KG1 (cell line): ENCODE measurements at regions not wholly inside any gene's neighbourhood (a gene's known extent, or its start where the extent isn't known, plus 50 kb on each side); places are given as distances from the start of the nearest gene placed in this dataset.

Experiments used
- DNase-seq: peaks from one replicate; lab custom pipeline; 2025; lab: John Stamatoyannopoulos, UW

DNA sequence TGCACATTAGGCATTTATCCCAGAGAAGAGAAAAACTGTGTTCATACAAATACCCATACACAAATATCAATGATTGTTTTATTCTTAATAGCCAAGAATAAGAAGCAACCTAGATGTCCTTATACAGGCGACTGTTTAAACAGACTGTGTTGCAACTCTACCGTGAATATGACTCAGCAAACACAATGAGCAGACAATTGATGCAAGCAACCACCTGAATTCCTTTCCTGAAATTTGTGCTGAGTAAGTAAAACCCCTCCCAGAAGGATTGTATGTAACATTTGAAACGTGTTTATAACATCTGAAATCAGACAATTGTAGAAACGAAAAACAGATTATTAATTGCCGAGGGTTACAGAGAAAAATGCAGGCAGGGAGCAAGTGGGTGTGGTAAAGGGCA, 621.9 kb upstream of the SOX11 start:
- DNase-seq = no peak

DNA sequence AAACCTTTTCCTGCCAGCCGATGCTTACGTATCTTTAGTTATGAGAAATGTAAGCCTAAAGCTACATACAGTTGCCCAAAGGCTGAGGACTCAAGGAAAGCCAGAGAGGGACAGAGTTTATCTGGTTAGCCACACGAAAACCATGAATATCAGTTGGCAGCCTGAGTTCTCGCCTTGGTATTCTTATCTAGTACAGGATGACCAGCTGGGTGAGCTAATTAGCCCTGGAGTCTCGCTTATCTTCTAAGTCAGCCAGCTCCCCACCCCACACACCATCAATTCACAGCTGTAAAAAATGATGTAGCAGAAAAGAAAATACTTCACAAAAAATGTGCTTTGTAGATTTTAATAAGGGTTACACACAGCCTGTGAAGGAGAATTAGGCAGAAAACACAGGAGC, 617.5 kb upstream of the SOX11 start:
- DNase-seq = no peak

DNA sequence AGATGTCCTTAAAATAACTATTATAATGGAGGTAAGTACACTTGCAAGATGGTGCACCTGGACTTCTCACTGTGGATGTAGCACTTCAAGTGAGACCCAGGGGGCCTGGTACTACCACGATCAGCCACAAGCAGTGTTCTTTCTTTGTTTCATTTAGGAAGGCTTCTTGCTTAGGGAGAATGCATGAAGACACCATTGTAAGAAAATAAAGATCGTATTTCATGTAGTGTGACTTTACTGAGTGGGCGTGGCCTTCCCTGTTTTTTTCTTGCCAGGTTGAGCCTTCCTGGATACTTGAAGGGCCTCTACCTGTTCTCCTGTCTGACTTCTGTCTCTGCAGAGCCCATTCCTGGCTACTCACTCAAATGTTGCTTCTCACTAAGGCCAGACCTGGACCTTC, 615.6 kb upstream of the SOX11 start:
- no peak for DNase-seq

DNA sequence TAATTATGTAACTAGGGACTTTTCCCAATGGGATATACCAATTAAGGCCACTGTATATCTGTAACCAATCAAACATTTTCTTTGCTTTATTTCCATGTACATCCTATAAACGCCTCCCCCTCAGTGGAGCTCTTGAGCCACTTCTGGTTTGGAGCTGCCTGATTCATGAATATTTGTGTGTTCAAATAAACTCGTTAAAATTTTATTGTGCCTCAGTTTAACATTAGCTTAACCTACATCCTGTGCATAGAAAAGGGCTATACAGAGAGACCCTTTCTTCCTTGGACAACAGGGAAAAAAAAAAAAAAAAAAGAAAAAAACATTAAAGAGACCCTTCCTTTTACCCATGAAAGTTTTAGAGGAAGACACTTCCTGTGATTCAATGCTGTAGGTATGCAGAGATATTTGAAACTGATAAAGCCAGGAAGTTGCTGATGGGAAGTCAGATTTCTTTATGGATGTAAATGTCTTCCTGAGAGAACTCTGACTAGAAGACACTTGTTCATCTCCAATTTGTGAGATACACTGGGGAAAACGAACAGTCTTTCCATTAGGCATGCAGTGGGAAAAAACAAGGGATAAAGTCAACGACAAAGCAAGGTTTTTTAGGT, 614.6 kb upstream of the SOX11 start:
- DNase-seq = no peak

DNA sequence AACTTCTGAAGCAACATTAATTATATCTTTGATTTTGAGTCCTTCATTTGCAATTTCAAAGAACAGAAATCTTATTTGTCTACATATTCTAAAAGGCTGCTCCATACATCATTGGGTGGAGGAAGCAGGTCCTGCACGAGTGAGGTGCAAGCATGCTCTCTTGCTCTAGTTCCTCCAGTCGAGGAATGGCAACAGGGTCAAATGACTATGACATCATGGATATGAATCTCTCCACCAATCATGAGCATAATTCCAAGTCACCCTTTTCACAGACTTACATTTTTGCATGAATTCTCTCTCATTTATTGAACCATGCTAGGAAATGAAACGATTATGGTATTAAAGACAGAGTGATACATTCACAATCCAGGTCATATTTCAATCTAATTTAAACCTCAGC, 608.8 kb upstream of the SOX11 start:
- DNase-seq = no peak

DNA sequence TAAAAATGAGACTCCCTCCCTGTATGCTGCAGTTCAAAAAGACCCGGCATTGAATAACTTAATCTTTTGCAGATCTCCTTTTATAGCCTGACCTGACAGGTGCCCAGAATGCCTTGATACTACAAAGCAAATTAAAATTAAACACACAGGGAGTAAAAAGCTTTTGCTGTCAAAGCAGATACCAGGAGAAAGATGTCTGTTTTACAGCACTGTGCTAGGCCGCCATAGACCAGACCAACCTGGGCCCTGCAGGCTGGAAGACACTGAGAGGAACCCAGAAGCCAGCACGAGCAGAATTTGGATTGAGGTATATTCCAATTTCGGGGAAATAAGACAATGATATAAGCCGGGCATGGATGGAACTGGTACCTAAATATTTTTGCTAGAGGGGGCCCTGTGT, 602.8 kb upstream of the SOX11 start:
- no peak for DNase-seq

DNA sequence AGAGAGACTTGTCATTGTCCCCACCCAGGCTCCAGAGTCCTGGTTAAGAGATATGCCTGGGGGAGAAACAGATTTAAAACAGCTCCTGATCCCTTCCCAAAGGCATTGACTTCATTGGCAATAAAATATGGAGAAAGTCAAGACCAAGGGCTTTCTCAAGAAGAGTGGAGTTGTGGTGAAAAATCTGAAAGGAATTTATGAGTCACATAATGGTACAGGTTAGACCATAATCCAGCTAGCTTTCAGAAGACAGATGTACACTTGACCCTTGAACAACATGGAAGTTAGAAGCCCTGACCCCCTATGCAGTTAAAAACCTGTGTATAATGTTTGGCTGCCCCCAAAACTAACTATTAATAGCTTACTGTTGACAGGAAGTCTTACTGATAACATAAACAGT, 599.1 kb upstream of the SOX11 start:
- DNase-seq = no peak

DNA sequence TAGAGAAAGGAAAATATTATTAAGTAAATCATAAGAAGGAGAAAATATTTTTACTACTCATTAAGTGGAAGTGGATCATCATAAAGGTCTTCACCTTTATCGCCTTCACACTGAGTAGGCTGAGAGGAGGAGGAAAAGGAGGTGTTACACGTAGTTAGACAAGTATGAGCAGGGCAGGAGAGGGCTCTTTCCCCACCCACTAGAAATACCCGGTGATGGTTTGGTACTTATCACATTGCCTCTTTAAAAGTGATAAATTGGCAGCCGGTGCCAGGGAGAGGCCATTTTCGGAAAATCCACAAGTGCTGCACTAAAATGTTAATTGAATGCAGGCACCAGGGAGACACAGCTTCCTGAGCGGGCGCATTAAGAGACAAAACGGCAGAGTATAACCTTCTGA, 598.7 kb upstream of the SOX11 start:
- no peak for DNase-seq

DNA sequence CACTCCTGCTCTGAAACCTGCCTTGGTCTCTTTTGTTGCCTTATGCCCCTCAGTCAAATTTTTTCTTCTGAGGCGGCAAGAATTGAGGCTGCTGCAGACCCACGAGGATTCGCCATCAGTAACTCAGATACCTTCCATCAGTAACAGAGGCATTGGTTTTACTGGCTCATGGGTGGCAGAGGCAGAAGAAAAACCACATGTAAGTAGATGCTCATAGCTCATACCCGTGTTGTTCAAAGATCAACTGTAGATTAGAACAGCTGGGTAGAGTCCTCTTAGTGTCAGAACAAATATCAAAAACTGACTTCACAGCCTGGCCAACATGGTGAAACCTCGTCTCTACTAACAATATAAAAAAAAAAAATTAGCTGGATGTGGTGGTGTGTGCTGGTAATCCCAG, 598.0 kb upstream of the SOX11 start:
- no peak for DNase-seq

DNA sequence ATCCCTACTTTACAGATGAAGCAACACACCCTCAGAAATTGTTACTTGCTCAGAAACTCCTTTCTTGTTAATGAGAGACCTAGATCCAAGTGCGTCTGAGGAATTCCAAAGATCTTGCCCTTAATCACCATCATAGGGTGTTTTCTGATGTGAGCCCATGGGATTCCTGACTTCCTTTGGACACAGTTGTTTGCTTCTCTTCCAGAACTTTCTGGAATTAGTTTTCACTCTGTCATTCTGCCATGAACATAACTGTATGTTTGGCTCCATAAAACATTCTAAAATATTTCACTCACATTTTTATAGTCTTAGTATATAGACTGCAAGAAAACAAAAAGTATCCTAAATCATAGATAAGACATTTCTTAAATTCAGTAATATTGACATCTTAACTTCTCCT, 593.9 kb upstream of the SOX11 start:
- no peak for DNase-seq

DNA sequence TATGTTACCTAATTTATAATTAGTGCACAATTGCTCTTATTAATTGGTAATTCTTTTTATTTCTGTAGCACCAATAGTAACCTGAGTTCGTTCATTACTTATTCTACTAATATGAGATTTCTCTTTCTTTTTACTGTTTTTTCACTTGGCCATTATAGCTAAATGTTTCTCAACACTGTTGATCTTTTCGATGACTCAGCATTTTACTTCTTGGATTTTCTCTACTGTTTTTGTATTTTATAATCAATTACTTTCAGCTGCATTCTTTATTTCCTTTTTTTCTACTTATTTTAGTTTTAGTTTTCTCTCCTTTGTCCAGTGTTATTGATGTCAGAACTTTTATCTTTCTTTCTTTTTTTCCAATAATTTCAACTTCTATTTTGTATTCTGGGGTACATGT, 589.4 kb upstream of the SOX11 start:
- DNase-seq = no peak

DNA sequence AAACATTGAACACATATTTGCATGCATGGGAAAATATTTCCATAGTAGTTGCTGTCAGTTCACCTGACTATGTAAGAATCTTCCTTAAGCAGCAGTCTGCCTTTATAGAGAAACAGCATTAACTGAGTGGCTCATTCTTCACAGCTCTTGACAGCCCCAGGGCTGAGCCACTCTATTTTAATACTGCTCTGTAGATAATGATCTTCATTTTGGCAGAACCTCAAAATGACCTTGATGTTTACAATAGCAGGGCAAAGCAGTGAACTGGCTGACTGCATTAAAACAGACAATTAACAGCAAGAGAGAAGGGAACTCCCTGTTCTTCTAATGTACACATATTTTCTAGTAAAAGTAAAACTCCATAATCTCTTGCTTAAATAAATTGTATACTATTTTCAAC, 580.6 kb upstream of the SOX11 start:
- DNase-seq = no peak

DNA sequence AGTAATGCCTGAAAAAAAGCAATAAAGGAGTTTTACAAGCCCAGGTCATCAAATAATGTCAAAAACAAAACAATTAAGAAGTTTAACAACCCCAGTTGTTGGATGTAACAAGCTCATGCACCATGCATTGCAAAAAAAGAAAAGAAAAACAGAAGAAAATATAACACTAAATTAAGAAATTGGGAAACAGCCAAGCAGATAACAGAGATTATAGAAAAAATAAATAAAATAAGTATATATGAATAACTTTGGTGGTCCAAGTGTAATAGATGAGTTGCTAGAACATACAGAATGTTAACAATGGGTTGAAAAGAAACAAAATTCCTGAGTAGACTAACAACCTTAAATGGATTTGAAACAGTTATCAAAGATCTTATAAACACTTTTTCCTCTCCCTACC, 573.1 kb upstream of the SOX11 start:
- DNase-seq = no peak

DNA sequence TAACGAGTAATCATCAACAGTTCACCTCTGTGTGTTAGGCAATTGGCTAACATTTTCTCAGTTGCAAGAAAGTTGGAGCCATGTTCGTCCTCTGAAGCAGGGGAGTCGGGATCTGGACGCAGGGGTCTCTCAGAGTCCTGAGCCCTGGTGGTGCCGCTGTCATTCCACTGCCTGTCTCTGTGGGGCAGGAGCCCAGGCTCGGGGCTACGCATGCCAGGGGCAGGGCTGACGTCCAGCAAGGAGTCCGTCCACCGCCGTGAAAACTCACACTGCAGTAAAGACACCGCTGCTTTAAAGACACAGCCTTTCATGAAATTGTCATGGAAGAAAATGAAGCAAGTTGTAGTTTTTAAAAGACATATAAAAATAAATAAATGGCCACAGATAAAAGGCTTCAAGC, 571.1 kb upstream of the SOX11 start:
- no peak for DNase-seq

DNA sequence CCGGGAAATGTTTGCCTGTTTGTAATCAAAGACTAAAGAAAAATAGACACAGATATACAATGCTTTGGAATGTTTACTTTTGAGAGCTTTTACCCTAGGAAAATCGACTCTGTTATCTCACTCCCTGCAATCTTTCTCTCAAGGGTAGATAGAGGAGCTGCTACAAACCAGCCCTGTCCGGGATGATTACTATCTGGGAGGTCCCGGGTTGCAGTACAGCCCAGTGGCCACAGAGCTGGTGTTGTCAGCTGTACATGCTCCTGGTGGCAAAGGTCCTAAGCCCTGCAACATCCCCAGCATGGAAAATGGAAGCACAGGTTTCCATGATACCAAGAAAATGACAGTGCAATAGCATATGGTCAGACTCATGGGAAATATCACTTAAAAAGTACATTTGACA, 570.5 kb upstream of the SOX11 start:
- no peak for DNase-seq

DNA sequence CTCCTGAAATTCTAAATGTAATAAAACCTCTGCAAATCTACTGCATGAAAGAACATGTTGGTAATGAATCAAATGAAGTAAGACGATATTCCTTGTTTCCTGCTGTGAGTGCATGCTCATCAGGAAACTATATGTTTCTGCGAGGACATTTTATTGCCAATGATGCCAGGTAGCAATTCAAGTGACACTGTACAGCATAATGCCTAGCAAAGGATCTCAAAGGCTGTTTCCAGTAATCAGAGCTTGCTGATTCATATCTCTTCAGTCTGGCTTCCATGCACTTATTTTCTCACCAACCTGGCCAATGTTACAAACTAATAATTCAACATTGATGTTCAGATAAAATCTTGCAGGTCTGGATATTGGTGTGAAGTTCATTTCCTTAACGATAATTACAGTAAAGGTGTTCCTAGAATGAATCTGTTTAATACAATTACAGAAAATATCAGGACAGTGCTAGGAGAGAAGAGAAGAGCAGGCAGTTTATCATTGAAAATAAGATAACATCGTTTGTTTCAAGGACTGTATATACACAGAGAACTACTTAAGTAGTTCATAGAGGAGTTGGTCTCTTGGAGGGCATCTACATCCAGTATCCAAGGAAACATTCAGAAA, 568.5 kb upstream of the SOX11 start:
- DNase-seq = no peak

DNA sequence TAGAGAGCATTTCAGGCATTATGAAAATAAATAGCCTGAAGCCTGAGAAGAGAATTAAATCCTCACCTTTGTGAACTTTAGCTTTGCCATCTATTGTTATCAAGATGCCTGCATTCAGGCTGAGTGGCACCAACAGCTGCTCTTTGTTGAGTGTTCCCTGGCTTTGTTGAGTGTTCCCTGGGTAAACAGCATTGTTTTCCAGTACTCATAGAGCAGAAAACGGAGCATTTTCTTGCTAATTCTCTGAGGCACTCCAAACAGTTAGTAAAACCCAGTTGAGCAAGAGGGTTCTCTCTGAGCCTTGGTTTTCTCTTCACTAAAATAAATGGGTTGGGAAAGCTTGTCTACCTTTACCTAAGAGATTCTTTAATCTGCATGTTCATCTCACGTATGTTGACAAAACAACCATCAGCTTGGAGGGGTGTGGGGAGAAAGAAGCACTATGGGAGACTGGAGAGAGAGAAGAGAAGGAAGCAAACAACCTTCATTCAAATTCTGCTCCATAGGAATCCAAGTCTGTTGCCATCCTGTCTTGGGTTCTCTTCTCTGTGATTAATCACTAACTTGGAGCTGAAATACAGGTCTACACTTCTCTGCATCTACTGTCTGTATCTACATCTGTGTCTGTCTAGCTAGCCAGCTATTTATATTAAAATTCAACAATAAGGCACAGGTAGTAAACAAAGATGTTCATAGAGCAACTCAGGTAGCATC, 567.0 kb upstream of the SOX11 start:
- DNase-seq = no peak

DNA sequence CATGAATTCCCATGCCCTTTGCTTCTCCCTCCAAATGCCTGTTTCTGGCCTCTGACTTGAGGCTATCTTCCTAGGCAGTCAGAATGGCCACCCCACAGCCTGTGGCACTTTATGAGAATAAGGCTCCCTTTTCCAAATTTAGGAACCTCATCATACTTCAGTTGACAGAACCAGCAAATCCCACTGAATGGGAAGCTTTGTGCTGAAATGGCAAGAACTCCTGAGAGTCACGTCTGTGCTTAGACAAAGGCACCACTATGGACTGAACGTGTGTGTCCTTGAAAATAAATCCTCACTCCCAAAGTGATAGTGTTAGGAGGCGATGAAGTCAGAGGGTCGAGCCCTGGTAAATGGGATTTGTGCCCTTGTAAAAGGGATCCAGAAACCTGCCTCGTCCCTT, 559.9 kb upstream of the SOX11 start:
- DNase-seq = no peak

DNA sequence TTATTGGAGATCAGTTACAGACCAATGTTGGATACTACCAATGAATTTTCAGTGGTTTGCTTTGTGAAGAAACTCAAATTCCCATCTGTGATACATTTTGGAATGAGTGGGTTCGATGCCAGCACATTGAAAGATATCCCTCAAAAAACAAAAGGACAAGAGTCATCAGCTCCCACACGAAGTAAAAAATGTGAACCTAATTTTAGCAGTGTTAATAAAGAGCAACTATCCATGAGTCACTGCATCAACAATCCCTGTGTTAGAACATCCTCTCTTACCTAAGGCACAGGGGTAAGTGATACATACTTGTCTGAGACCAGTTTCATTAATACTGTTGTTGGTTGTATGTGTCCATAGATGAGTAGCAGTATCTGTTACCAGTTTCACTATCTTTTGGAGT, 551.8 kb upstream of the SOX11 start:
- no peak for DNase-seq

DNA sequence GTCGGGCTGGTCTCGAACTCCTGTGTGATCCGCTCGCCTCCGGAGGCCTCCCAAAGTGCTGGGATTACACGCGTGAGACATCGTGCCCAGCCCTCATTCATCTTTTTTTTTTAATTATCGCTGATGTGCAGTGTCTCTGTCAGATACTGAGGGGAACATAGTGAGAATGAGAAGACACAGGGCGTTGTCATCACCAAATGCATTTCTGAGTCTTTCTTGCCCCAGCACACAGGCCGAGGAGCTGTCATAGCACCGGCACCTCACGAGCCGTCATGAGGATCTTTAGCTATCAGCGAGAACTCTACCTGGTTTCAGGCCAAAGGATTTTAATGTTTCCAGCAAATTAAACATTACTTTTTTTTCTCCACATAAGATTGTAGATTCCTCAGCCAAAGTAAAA, 548.0 kb upstream of the SOX11 start:
- DNase-seq = no peak

DNA sequence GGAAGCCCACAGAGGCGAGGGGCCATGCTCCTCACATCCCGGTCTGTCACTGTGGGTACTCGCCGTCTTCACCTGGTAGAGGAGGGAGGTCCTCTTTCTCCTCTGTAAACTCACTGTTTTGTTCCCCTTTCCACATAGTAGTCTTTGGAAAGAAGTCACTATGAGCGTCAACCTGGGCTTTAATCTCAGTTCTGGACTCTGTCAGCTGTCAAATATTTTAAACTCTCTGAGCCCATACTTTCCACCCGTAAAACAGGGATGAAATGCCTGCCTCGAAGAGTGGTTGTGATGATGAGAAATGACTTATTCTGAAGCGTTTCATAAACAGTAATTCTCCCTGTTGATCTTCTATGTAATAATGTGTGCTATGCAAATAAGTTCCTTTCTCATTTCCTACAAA, 547.1 kb upstream of the SOX11 start:
- no peak for DNase-seq

DNA sequence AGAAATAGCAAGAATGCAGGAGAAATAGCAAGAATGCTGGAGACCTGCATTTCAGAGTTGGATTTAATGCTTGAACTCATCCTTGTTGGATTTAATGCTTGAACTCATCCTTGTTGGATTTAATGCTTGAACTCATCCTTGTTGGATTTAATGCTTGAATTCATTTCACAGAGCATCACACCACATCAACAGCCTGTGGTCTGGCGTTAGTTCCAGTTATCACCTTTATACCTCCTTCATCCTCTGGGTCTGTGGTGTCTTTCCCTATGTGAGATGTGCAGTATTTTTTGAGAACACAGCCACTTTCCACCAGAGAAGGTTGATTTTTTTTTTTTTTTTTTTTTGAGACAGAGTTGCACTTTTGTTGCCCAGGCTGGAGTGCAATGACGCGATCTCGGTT, 546.4 kb upstream of the SOX11 start:
- DNase-seq = no peak

DNA sequence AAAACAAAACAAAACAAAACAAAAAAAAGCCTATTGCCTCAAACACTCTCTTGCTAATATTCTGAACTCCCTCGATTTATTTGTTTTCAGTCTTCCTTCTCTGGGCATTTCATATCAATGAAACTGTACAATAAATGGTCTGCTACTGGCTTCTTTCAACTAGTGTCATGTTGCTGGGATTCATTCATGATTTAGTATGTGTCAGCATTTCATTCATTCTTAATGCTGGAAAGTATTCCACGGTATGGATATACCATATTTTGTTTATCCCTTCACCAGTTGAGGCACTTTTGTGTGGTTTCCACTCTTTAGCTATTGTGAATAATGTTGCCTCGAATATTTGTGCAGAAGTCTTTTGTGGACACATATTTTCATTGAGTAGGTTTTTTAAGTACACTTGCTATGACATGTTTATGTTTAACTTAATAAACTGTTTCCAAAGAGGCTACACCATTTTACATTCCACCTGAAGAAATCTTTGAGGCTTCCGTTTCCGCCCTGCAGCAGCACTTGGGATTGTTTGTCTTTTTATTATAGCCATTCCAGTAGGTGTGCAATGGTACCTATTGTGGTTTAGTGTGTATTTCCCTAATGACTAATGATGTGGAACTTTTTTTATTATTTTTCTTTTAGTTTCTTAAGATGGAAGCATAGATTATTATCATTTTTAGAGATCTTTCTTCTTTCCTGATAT, 543.6 kb upstream of the SOX11 start:
- no peak for DNase-seq
